GM12875 (cell line): ENCODE measurements at regions not wholly inside any gene's neighbourhood (a gene's known extent, or its start where the extent isn't known, plus 50 kb on each side); places are given as distances from the start of the nearest gene placed in this dataset.

Experiments
- H3K4me3 ChIP-seq: one replicate; pipeline ENCODE4 v1.5.1; 2011; ENCODE audit warnings: low read depth, low read length, control low read depth
- CTCF ChIP-seq: IDR thresholded peaks from 2 replicates; pipeline ENCODE4 v1.5.1; 2011; ENCODE audit warnings: low read depth, mild to moderate bottlenecking, control low read depth, inconsistent platforms, low read length, moderate library complexity, borderline replicate concordance; ENCODE audit not compliant: insufficient read depth

GRCh38 chr1:87958201-87958600 lies 629.5 kb downstream of the LMO4 start:
- no peak overlapping the region for H3K4me3 ChIP-seq
- TF ChIP-seq CTCF: no peak

DNA sequence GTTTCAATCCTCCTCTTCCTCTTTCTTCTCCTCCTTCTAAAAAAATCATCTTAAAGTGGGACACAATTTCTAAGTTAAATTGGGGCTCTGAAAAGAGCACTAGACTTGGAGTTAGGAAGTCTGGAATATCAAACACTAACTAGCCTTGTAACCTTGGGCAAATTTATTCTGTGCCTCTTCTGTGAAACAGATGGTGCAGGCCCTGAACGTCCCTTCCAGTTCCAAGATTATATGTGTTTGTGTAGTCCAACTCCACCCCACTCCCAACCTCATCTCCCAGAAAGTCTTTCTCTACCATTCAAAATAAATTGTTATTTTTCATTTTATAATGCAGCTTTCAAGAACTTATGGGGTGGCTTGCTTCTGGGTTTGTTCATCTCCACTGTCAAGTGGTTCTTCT lies 630.0 kb downstream of the LMO4 start:
- TF ChIP-seq CTCF: no peak

GRCh38 chr1:87959236-87959635 lies 630.6 kb downstream of the LMO4 start:
- TF ChIP-seq CTCF: no peak
- no peak overlapping the region for H3K4me3 ChIP-seq

More for the DNA sequence above, 630.0 kb downstream of the LMO4 start:
- no peak overlapping the region for H3K4me3 ChIP-seq

GRCh38 chr1:87961992-87962391 lies 633.3 kb downstream of the LMO4 start:
- no peak overlapping the region for H3K4me3 ChIP-seq
- TF ChIP-seq CTCF: no peak

GRCh38 chr1:87963556-87963955 lies 634.9 kb downstream of the LMO4 start:
- no peak for TF ChIP-seq CTCF
- H3K4me3 ChIP-seq: no peak overlapping the region

GRCh38 chr1:87965193-87965592 lies 636.5 kb downstream of the LMO4 start:
- TF ChIP-seq CTCF: no peak
- H3K4me3 ChIP-seq: no peak overlapping the region

GRCh38 chr1:87968197-87968955 lies 639.7 kb downstream of the LMO4 start:
- H3K4me3 ChIP-seq: no peak overlapping the region

More at GRCh38 chr1:87968197-87968955, 639.7 kb downstream of the LMO4 start:
- no peak for TF ChIP-seq CTCF
